CD4-positive, CD25-positive, alpha-beta regulatory T cell (primary cell): ENCODE measurements at regions not wholly inside any gene's neighbourhood (a gene's known extent, or its start where the extent isn't known, plus 50 kb on each side); places are given as distances from the start of the nearest gene placed in this dataset.

Experiments
- ATAC-seq, 2 donors: fragments of 150-1000 bp; cut with Tn5 transposase; one replicate each; pipeline ENCODE4 v1.10.0; 2021; ENCODE audit warnings: low read depth in 2 of 2, moderate number of reproducible peaks in 2 of 2, moderate library complexity in 1 of 2
- DNase-seq, 3 donors: peaks; one replicate each; pipeline versions ENCODE4 v3.0.0 to v3.0.0-alpha.2; 2012 to 2022; ENCODE audit warnings: mixed read lengths in 1 of 3
- H3K27ac ChIP-seq: one replicate; pipeline ENCODE4 v1.7.0; 2013; ENCODE audit warnings: mild to moderate bottlenecking, low read length; ENCODE audit not compliant: insufficient read depth, poor library complexity, severe bottlenecking
- H3K27me3 ChIP-seq: one replicate; pipeline ENCODE4 v1.7.0; 2013; ENCODE audit warnings: low read length; ENCODE audit not compliant: control insufficient read depth, insufficient read depth
- H3K36me3 ChIP-seq: one replicate; pipeline ENCODE4 v1.7.0; 2013; ENCODE audit warnings: mild to moderate bottlenecking, low read length, moderate library complexity; ENCODE audit not compliant: control insufficient read depth, insufficient read depth
- H3K4me1 ChIP-seq: 2 replicates; pipeline ENCODE4 v1.7.0; 2013; ENCODE audit warnings: mild to moderate bottlenecking, low read length; ENCODE audit not compliant: insufficient read depth, control insufficient read depth, poor library complexity, severe bottlenecking
- H3K4me3 ChIP-seq: one replicate; pipeline ENCODE4 v1.7.0; 2013; ENCODE audit warnings: low read depth, mild to moderate bottlenecking, low read length, moderate library complexity
- H3K9me3 ChIP-seq, 2 experiments: 1 replicate in 1 of 2; 2 replicates in 1 of 2; pipeline ENCODE4 v1.7.0; 2013; ENCODE audit warnings: low read length in 2 of 2, mild to moderate bottlenecking in 1 of 2, moderate library complexity in 1 of 2; ENCODE audit not compliant: control insufficient read depth in 2 of 2
- H3K27ac Mint-ChIP-seq, 3 donors: one replicate each; pipeline ENCODE4 v1.8.0; 2020 to 2022; ENCODE audit warnings: mild to moderate bottlenecking in 3 of 3, mixed read lengths in 3 of 3, moderate library complexity in 2 of 3
- H3K27me3 Mint-ChIP-seq: one replicate; pipeline ENCODE4 v1.8.0; 2022; ENCODE audit warnings: mild to moderate bottlenecking, mixed read lengths
- H3K36me3 Mint-ChIP-seq: one replicate; pipeline ENCODE4 v1.8.0; 2020; ENCODE audit warnings: mixed read lengths
- H3K4me1 Mint-ChIP-seq, 4 donors: one replicate each; pipeline ENCODE4 v1.8.0; 2020 to 2022; ENCODE audit warnings: mixed read lengths in 4 of 4, mild to moderate bottlenecking in 1 of 4
- H3K4me3 Mint-ChIP-seq, 4 donors: one replicate each; pipeline ENCODE4 v1.8.0; 2020 to 2022; ENCODE audit warnings: mild to moderate bottlenecking in 4 of 4, mixed read lengths in 4 of 4, moderate library complexity in 3 of 4
- H3K9me3 Mint-ChIP-seq, 7 donors: one replicate each; pipeline ENCODE4 v1.8.0; 2020 to 2022; ENCODE audit warnings: mixed read lengths in 7 of 7, mild to moderate bottlenecking in 3 of 7, moderate library complexity in 2 of 7

DNA sequence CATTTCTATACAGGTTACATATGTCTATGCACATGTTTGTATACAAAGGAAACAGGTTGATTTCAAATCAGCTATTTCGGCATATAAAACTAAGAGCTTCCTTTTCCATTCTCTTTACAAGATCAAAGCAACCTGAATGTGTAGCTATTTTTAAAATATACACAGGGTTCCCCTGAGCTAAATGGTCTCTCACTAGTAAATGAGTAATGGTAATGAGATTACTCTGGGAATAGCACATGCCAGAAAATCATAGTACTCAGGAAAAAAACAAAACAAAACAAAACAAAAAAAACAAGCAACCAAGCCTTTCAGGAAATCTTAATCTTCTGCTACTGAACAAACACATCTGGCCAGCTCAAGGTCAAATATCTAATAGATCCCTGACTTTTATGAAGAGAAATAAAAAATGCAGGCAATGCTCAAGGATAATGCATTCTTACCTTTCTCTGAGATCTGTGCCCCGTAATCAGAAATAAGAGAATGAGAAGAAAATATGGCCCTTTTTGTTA, 156.6 kb upstream of the POU2AF2 start:
- no peaks in the 10 kb centered on the region for H3K4me1 Mint-ChIP-seq
- no peaks in the 10 kb centered on the region for H3K27me3 Mint-ChIP-seq
- H3K9me3 Mint-ChIP-seq: no peaks in the 10 kb centered on the region
- no peaks in the 10 kb centered on the region for H3K9me3 ChIP-seq
- no peak overlapping the region for H3K27ac Mint-ChIP-seq
- no peak for ATAC-seq
- H3K36me3 Mint-ChIP-seq: no peaks in the 10 kb centered on the region
- no peaks in the 10 kb centered on the region for H3K4me1 ChIP-seq
- no peak overlapping the region for H3K4me3 ChIP-seq
- H3K36me3 ChIP-seq: no peaks in the 10 kb centered on the region
- no peak overlapping the region for H3K27ac ChIP-seq
- no peak for DNase-seq
- H3K27me3 ChIP-seq: no peaks in the 10 kb centered on the region
- H3K4me3 Mint-ChIP-seq: no peak overlapping the region

DNA sequence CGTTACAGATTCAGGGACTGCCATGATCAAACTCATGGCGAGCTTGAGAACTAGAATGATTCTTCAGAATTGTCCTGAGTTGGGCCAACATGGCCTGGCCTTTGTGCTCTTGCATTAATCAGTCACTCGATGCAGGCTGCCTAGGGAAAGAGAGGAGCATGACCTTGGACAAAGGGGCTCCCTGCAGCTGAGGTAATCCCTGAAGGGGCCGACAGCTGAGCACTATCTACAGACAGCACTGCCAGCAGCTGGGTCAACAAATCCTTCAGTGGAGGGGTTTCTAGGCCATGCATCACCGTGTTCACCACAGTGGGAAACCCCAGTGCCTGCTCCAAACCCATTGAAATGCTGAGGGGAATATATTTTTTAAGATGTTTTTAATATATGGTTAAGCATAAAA, 159.5 kb upstream of the POU2AF2 start:
- Histone ChIP-seq H3K4me1 (no peaks in the 10 kb centered on the region), H3K27me3 (no peaks in the 10 kb centered on the region), H3K27ac (no peak overlapping the region), H3K9me3 (no peaks in the 10 kb centered on the region), H3K36me3 (no peaks in the 10 kb centered on the region), H3K4me3 (no peak overlapping the region)
- no peaks in the 10 kb centered on the region for H3K36me3 Mint-ChIP-seq
- peak overlapping the region in 1 of 4 donors; percentile 32 for H3K4me3 Mint-ChIP-seq
- H3K27me3 Mint-ChIP-seq: peaks cover 4% of the 10 kb centered on the region
- DNase-seq (no peak), ATAC-seq (no peak)
- H3K9me3 Mint-ChIP-seq: no peaks in the 10 kb centered on the region
- H3K27ac Mint-ChIP-seq: no peak overlapping the region
- no peaks in the 10 kb centered on the region for H3K4me1 Mint-ChIP-seq

DNA sequence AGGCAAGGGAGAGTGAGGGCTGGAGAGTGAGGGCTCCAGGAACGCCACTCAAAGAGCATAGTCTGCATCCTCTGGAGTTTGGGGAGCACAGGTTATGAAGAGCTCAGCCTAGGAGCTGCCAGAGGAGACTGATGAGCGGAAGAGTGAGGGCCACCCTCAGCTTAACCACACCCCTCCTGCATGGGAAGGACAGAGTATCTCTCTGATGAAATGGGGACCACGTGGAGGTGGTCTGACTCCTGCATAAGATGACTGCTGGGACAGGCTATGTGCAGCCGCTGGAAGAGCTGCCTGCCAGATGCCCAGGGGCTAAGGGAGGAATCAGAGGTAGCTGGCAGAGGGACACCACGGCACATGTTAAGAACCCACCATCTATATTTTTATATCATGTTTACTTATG, 162.9 kb upstream of the POU2AF2 start:
- ATAC-seq: no peak
- no peak overlapping the region for H3K27ac ChIP-seq
- Mint-ChIP-seq H3K27me3 (peaks cover 5% of the 10 kb centered on the region), H3K4me3 (no peak overlapping the region), H3K27ac (no peak overlapping the region), H3K9me3 (peaks cover 0 to 1% (median 0%) of the 10 kb centered on the region in 7 donors), H3K4me1 (no peaks in the 10 kb centered on the region), H3K36me3 (no peaks in the 10 kb centered on the region)
- DNase-seq: no peak
- H3K4me1 ChIP-seq: no peaks in the 10 kb centered on the region
- H3K4me3 ChIP-seq: no peak overlapping the region
- H3K36me3 ChIP-seq: no peaks in the 10 kb centered on the region
- H3K9me3 ChIP-seq: no peaks in the 10 kb centered on the region
- H3K27me3 ChIP-seq: no peaks in the 10 kb centered on the region

DNA sequence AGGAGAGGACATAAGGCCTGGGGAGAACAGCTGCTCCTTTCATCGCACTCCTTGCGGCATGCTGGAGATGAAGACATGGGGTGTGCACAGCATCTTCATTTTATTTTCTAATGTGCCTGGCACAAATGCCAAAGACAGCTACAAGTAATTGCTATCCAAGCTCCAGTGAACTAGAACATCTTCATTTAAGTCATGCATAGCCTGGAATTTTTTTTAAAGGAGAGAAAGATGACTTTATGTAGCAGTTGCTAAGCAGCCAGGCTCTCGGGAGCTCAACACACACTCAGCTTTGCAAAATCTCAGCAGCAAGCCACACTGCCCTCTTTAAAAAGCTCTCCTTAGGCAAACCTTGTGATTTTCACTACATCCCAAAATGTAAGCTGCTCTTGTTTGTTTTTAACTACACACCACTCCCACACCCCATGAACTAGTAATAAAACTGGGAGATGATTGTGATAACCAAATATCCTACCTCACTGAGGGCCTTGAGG, 164.5 kb upstream of the POU2AF2 start:
- Histone ChIP-seq H3K4me1 (no peaks in the 10 kb centered on the region), H3K27me3 (no peaks in the 10 kb centered on the region), H3K4me3 (no peak overlapping the region), H3K27ac (no peak overlapping the region), H3K9me3 (no peaks in the 10 kb centered on the region), H3K36me3 (no peaks in the 10 kb centered on the region)
- DNase-seq (no peak), ATAC-seq (no peak)
- peaks cover 5% of the 10 kb centered on the region for H3K27me3 Mint-ChIP-seq
- H3K36me3 Mint-ChIP-seq: no peaks in the 10 kb centered on the region
- no peak overlapping the region for H3K27ac Mint-ChIP-seq
- H3K4me3 Mint-ChIP-seq: no peak overlapping the region
- no peaks in the 10 kb centered on the region for H3K4me1 Mint-ChIP-seq
- H3K9me3 Mint-ChIP-seq: peaks cover 0 to 1% (median 0%) of the 10 kb centered on the region in 7 donors

DNA sequence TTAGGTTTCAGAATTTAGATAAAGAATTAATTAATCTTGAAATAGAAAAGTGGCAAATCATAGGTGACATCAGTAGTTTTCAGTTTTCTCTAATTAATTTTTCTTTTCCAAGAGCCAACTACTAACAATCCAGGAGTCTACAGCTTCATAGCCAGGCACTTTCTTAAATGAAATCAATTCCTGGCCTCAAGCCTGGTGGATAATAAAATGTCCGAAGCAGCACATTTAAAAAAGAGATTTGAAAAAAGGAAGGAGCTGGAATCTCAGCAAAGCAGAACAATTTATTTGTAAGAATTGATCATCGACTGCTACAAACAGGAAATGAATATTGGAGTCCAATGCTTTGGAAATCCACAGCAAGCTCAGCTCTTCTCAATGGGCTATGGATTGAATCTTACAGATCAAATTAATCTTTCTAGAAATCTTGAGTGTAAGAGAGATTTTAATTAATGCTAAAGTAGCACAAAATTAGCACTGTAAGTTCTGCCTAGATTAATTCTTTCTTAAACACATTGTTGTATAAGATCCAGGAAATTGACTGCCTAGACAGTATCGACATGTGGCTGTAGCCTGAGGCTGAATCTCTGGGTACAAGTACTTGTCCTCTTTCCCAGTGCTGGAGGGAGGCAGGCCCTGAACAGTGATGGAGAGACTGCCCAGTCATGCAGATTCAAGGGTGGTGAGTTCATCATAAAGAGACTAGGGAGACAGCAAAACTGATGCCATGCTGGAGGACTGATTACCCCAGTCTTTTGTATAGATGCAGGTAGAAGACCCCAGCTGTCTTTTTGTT, 167.8 kb upstream of the POU2AF2 start:
- no peaks in the 10 kb centered on the region for H3K4me1 ChIP-seq
- H3K36me3 Mint-ChIP-seq: no peaks in the 10 kb centered on the region

DNA sequence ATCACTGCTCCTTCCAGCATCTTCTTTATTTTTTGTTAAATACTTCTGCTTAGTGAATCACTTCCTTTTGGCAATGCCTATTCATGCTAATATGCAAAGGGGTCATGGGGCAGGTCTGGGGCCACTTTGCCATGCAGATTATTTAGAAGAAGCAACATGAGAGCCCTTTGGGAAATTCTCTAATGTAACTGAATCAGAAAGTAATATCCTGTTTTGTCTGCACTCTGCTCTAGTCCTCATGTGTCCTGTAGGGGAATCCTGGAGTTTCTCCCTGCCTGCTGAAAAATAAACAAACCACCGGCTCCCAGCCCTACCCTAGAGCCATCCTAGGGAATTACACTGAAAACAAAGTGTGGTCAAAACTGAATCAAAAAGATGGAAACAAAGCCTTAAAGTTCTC, 176.5 kb upstream of the POU2AF2 start:
- Histone ChIP-seq H3K9me3 (peaks cover 0 to 8% of the 10 kb centered on the region in 2 experiments), H3K4me3 (no peak overlapping the region), H3K36me3 (no peaks in the 10 kb centered on the region), H3K27ac (no peak overlapping the region), H3K27me3 (no peaks in the 10 kb centered on the region), H3K4me1 (no peaks in the 10 kb centered on the region)
- DNase-seq: no peak
- H3K27ac Mint-ChIP-seq: no peak overlapping the region
- no peaks in the 10 kb centered on the region for H3K27me3 Mint-ChIP-seq
- no peak for ATAC-seq
- peaks cover 0 to 12% (median 5%) of the 10 kb centered on the region in 7 donors for H3K9me3 Mint-ChIP-seq
- no peaks in the 10 kb centered on the region for H3K36me3 Mint-ChIP-seq
- H3K4me1 Mint-ChIP-seq: no peaks in the 10 kb centered on the region
- H3K4me3 Mint-ChIP-seq: no peak overlapping the region

More for the DNA sequence above, 167.8 kb upstream of the POU2AF2 start:
- Histone ChIP-seq H3K4me3 (no peak overlapping the region), H3K27ac (no peak overlapping the region), H3K36me3 (no peaks in the 10 kb centered on the region), H3K27me3 (no peaks in the 10 kb centered on the region), H3K9me3 (no peaks in the 10 kb centered on the region)
- H3K9me3 Mint-ChIP-seq: peaks cover 0 to 1% (median 0%) of the 10 kb centered on the region in 7 donors
- H3K27ac Mint-ChIP-seq: no peak overlapping the region
- H3K27me3 Mint-ChIP-seq: peaks cover 5% of the 10 kb centered on the region
- ATAC-seq (no peak), DNase-seq (no peak)
- H3K4me1 Mint-ChIP-seq: no peaks in the 10 kb centered on the region
- no peak overlapping the region for H3K4me3 Mint-ChIP-seq

- H3K27ac Mint-ChIP-seq: no peak overlapping the region
- H3K27me3 Mint-ChIP-seq: no peaks in the 10 kb centered on the region
- peaks cover 0 to 12% (median 5%) of the 10 kb centered on the region in 7 donors for H3K9me3 Mint-ChIP-seq
- no peaks in the 10 kb centered on the region for H3K4me1 ChIP-seq
- no peak overlapping the region for H3K27ac ChIP-seq
- H3K4me3 ChIP-seq: no peak overlapping the region
- peaks cover 0 to 8% of the 10 kb centered on the region in 2 experiments for H3K9me3 ChIP-seq
- no peak overlapping the region for H3K4me3 Mint-ChIP-seq
- no peaks in the 10 kb centered on the region for H3K27me3 ChIP-seq
- H3K36me3 Mint-ChIP-seq: no peaks in the 10 kb centered on the region
- H3K36me3 ChIP-seq: no peaks in the 10 kb centered on the region
- no peaks in the 10 kb centered on the region for H3K4me1 Mint-ChIP-seq
- ATAC-seq: no peak
- no peak for DNase-seq
Observed at GRCh38 chr11:111067994-111068393, 177.5 kb upstream of the POU2AF2 start.

GRCh38 chr11:111066846-111067245, 178.7 kb upstream of the POU2AF2 start:
- Histone ChIP-seq H3K4me1 (no peaks in the 10 kb centered on the region), H3K36me3 (no peaks in the 10 kb centered on the region), H3K27ac (no peak overlapping the region), H3K9me3 (peaks cover 0 to 8% of the 10 kb centered on the region in 2 experiments), H3K4me3 (no peak overlapping the region), H3K27me3 (no peaks in the 10 kb centered on the region)
- Mint-ChIP-seq H3K4me3 (no peak overlapping the region), H3K27ac (no peak overlapping the region), H3K9me3 (peaks cover 0 to 12% (median 5%) of the 10 kb centered on the region in 7 donors), H3K36me3 (no peaks in the 10 kb centered on the region), H3K27me3 (no peaks in the 10 kb centered on the region), H3K4me1 (no peaks in the 10 kb centered on the region)
- no peak for DNase-seq
- ATAC-seq: no peak
